ENCODE measurements at regions not wholly inside any gene's neighbourhood (a gene's known extent, or its start where the extent isn't known, plus 50 kb on each side); places are given as distances from the start of the nearest gene placed in this dataset.

DNA sequence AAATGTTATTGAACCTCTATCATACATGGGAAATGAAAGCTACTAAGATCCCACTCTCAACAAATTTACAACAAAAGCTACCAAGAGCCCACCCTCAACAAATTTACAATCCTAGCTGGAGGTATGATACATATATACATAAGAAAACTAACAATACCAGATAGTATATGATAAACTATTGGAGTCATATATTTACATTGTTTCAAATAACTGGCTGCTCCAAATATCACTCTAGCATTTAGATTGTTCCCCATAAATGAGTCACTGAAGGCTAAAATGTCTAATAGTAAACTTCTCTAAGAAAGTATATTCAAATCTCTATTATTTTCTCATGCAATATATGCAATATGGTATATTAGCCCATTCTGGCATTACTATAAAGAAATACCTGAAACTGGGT lies 151.1 kb downstream of the TMEM161B start:
- TF ChIP-seq, protein P1, sequence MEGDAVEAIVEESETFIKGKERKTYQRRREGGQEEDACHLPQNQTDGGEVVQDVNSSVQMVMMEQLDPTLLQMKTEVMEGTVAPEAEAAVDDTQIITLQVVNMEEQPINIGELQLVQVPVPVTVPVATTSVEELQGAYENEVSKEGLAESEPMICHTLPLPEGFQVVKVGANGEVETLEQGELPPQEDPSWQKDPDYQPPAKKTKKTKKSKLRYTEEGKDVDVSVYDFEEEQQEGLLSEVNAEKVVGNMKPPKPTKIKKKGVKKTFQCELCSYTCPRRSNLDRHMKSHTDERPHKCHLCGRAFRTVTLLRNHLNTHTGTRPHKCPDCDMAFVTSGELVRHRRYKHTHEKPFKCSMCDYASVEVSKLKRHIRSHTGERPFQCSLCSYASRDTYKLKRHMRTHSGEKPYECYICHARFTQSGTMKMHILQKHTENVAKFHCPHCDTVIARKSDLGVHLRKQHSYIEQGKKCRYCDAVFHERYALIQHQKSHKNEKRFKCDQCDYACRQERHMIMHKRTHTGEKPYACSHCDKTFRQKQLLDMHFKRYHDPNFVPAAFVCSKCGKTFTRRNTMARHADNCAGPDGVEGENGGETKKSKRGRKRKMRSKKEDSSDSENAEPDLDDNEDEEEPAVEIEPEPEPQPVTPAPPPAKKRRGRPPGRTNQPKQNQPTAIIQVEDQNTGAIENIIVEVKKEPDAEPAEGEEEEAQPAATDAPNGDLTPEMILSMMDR (IDR thresholded peaks at IDR 0.05; ENCODE audit: low read depth, low read length), result no peak
- TF ChIP-seq MYC (IDR thresholded peaks at IDR 0.05; ENCODE audit: low read depth, low read length) (no peak), POLR2A (IDR thresholded peaks at IDR 0.05; ENCODE audit: extremely low read depth, insufficient read length) (no peak)
- TF ChIP-seq, protein P2, sequence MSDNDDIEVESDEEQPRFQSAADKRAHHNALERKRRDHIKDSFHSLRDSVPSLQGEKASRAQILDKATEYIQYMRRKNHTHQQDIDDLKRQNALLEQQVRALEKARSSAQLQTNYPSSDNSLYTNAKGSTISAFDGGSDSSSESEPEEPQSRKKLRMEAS (IDR thresholded peaks at IDR 0.05; ENCODE audit: low read depth, low read length), result no peak
